Loucy (cell line): ENCODE measurements at regions not wholly inside any gene's neighbourhood (a gene's known extent, or its start where the extent isn't known, plus 50 kb on each side); places are given as distances from the start of the nearest gene placed in this dataset.

Experiments used
- EZH2phosphoT487 ChIP-seq: fragments of 200-600 bp; IDR thresholded peaks from 2 replicates; pipeline ENCODE4 v1.6.1; 2018; ENCODE audit warnings: antibody characterized with exemption, mild to moderate bottlenecking, moderate library complexity, borderline replicate concordance
- TF ChIP-seq, protein P1 (sequence below): fragments of 200-600 bp; sonication (generic); conservative IDR thresholded peaks from 2 replicates; pipeline ENCODE4 v1.5.1; 2014; ENCODE audit warnings: mild to moderate bottlenecking, antibody characterized with exemption, low read length

DNA sequence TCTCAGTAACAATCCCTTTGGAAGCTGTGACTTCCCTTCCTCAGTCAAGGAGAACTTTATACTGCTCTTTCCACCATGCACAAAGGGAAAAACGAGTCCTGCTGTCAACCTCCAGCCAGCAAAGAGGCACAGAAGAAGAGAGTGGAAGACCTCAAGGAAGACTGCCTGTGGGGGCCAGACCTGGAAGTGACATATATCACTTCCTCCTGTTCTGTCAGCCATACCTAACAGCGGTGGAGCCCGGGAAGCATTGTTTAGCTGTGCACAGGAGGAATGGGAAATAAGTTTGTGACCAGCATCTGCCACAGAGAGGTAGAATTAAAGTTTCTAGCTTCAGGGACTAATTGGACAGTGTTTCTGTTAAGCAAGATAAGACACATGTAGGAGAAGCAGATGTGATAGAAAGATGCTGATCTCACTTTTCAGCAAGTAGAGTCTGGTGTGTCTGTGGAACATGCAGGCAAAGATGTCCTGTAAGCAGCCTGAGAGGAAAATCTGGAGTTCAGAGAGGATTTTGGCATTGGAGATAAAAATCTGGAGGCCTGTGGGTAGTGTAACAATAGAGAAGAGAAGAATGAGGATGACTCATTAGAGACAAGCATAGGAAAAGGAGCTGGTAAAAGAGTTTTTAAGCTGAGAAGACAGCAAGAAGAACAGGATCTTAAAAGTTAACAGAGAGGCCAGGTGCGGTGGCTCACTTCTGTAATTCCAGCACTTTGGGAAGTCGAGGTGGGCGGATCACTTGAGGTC, 141.6 kb upstream of the CPSF6 start:
- TF ChIP-seq, protein P1, sequence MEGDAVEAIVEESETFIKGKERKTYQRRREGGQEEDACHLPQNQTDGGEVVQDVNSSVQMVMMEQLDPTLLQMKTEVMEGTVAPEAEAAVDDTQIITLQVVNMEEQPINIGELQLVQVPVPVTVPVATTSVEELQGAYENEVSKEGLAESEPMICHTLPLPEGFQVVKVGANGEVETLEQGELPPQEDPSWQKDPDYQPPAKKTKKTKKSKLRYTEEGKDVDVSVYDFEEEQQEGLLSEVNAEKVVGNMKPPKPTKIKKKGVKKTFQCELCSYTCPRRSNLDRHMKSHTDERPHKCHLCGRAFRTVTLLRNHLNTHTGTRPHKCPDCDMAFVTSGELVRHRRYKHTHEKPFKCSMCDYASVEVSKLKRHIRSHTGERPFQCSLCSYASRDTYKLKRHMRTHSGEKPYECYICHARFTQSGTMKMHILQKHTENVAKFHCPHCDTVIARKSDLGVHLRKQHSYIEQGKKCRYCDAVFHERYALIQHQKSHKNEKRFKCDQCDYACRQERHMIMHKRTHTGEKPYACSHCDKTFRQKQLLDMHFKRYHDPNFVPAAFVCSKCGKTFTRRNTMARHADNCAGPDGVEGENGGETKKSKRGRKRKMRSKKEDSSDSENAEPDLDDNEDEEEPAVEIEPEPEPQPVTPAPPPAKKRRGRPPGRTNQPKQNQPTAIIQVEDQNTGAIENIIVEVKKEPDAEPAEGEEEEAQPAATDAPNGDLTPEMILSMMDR = no peak
- no peak for TF ChIP-seq EZH2phosphoT487
